Right atrium auricular region (tissue), 2 donors: ENCODE measurements at regions not wholly inside any gene's neighbourhood (a gene's known extent, or its start where the extent isn't known, plus 50 kb on each side); places are given as distances from the start of the nearest gene placed in this dataset.

Source experiments
- DNase-seq: peaks from one replicate; pipeline ENCODE4 v3.0.0-alpha.2; 2019; ENCODE audit warnings: low spot score
- H3K27ac ChIP-seq, 2 donors: fragments of 200-600 bp; sonication (generic); 1 replicate in 1 of 2; 2 replicates in 1 of 2; pipeline ENCODE4 v1.5.1; 2016 to 2019
- H3K27me3 ChIP-seq, 2 donors: fragments of 200-600 bp; sonication (generic); one replicate each; pipeline versions ENCODE4 v1.5.1 to v1.6.0; 2017 to 2019
- H3K36me3 ChIP-seq: fragments of 200-600 bp; sonication (generic); one replicate; pipeline ENCODE4 v1.5.1; 2016
- H3K4me1 ChIP-seq, 2 donors: fragments of 200-600 bp; sonication (generic); one replicate each; pipeline versions ENCODE4 v1.5.1 to v1.6.0; 2017 to 2019
- H3K4me3 ChIP-seq, 2 donors: fragments of 200-600 bp; sonication (generic); 1 replicate in 1 of 2; 2 replicates in 1 of 2; pipeline ENCODE4 v1.5.1; 2017 to 2019; ENCODE audit warnings: mild to moderate bottlenecking in 1 of 2, moderate library complexity in 1 of 2
- H3K9me3 ChIP-seq, 2 donors: fragments of 200-600 bp; sonication (generic); one replicate each; pipeline ENCODE4 v1.5.1; 2019
- CTCF ChIP-seq, 2 donors: fragments of 200-600 bp; sonication (generic); IDR thresholded peaks; one replicate each; pipeline ENCODE4 v1.5.1; 2019; ENCODE audit warnings: antibody characterized with exemption in 2 of 2

DNA sequence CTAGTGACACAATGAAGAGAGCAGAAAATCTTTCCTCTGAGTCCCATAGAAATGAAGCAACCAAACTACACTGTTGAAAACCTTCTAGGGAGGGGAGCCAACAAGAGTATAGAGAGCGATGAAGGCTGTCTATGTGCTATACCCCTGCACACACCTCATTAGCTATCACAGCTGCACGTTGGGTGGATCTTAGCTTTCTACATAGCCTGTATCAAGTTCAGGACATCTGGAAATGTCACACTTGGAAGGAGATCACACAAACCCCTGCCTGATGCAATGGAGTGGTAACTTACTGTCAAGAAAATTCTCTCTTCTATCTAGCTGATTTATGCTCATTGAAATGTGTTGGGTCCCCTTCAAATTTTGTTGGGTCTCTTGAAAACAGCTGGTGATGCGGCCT, 127.0 kb upstream of the NTRK2 start:
- Histone ChIP-seq H3K27me3 (no peaks in the 10 kb centered on the region), H3K27ac (no peak overlapping the region), H3K36me3 (no peaks in the 10 kb centered on the region), H3K9me3 (peaks cover 0 to 16% of the 10 kb centered on the region in 2 donors), H3K4me1 (no peaks in the 10 kb centered on the region), H3K4me3 (no peak overlapping the region)
- no peak for TF ChIP-seq CTCF (IDR thresholded peaks at IDR 0.05)
- DNase-seq, result no peak

DNA sequence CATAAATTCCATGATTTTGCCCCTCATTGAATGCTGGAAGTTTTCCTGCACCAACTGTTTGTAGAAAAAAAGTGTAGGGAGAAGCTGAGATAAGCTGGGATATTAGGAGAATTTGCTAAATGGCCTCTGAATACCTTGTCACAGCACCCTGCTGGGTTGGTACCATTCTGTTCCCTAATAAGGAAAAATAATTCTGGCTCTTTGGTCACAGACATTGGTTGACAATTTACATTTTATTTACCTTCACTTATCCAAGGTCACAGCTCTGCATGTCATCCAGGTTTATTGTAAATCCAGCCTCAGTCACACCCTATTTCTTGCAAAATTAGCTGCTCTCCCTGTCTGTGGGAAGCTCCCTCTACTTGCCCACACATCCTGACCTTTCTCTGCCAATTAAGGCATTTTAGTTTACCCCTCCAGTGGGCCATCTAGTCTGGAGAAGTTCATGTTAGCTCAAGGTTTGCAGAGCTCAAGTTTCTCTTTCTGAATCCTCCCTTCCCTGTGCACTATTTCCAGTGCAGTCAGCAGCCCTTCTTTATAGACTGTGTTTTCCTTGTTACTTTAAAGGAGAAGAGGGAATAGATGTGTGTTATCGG, 115.4 kb upstream of the NTRK2 start:
- no peaks in the 10 kb centered on the region for H3K27me3 ChIP-seq
- no peaks in the 10 kb centered on the region for H3K4me1 ChIP-seq
- TF ChIP-seq CTCF (IDR thresholded peaks at IDR 0.05), result no peak
- H3K27ac ChIP-seq, result no peak overlapping the region
- peaks cover 0 to 8% of the 10 kb centered on the region in 2 donors for H3K9me3 ChIP-seq
- DNase-seq, result no peak
- no peaks in the 10 kb centered on the region for H3K36me3 ChIP-seq
- no peak overlapping the region for H3K4me3 ChIP-seq

GRCh38 chr9:84556556-84556955, 113.0 kb upstream of the NTRK2 start:
- Histone ChIP-seq H3K27ac (no peak overlapping the region), H3K27me3 (no peaks in the 10 kb centered on the region), H3K9me3 (peaks cover 0 to 1% of the 10 kb centered on the region in 2 donors), H3K4me1 (no peaks in the 10 kb centered on the region), H3K36me3 (no peaks in the 10 kb centered on the region), H3K4me3 (no peak overlapping the region)
- no peak for DNase-seq
- no peak for TF ChIP-seq CTCF (IDR thresholded peaks at IDR 0.05)

GRCh38 chr9:84557751-84558150, 111.8 kb upstream of the NTRK2 start:
- no peaks in the 10 kb centered on the region for H3K4me1 ChIP-seq
- DNase-seq, result no peak
- TF ChIP-seq CTCF (IDR thresholded peaks at IDR 0.05), result no peak
- H3K4me3 ChIP-seq, result no peak overlapping the region
- H3K36me3 ChIP-seq, result no peaks in the 10 kb centered on the region
- no peaks in the 10 kb centered on the region for H3K9me3 ChIP-seq
- H3K27me3 ChIP-seq, result no peaks in the 10 kb centered on the region
- H3K27ac ChIP-seq, result no peak overlapping the region

DNA sequence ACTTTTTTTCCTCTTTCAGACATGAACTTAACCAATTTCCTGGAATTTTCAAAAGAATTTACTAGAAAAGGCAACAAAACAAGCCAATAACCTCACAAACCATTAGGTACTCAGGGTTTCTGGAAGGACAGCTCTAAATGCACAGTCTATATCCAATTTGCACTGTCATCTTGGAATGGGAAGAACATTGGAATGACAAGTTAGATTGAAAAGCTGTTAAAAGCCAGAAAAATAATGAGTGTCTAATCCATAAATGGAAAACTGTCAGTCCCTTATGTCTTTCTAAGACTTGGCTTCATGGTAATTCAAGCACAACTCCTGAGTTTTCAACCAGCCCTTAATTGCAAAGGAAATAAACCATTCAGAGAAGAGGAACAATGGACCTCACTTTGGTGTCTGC, 105.8 kb upstream of the NTRK2 start:
- no peak for TF ChIP-seq CTCF (IDR thresholded peaks at IDR 0.05)
- Histone ChIP-seq H3K4me1 (no peaks in the 10 kb centered on the region), H3K27ac (no peak overlapping the region), H3K27me3 (no peaks in the 10 kb centered on the region), H3K9me3 (no peaks in the 10 kb centered on the region), H3K4me3 (no peak overlapping the region), H3K36me3 (no peaks in the 10 kb centered on the region)
- DNase-seq, result no peak

GRCh38 chr9:84567805-84568204, 101.7 kb upstream of the NTRK2 start:
- Histone ChIP-seq H3K4me1 (no peaks in the 10 kb centered on the region), H3K27me3 (no peaks in the 10 kb centered on the region), H3K27ac (no peak overlapping the region), H3K36me3 (no peaks in the 10 kb centered on the region), H3K4me3 (no peak overlapping the region), H3K9me3 (no peaks in the 10 kb centered on the region)
- no peak for DNase-seq
- no peak for TF ChIP-seq CTCF (IDR thresholded peaks at IDR 0.05)
